ENCODE measurements at regions not wholly inside any gene's neighbourhood (a gene's known extent, or its start where the extent isn't known, plus 50 kb on each side); places are given as distances from the start of the nearest gene placed in this dataset.

DNA sequence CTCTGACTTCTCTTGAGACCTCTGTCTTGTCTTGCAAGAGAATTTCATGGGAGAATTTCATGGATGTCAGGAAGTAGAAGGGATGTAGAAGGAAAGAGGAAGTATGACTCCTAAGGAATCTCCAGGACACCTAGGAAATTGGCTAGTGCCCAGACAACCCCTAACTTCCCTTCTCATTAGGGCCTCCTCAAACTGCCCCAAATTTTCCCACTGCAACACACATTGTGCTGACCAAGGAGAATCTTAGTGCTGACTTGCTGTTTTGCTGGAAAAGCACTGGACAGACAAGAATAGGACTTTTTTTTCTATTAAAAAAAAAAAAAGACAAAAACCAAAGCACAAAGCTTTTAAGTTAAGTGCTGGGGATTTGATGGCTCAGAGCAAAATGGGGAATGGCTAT is 236.1 kb upstream of the CADM1 start:
- DNase-seq = no peak

DNA sequence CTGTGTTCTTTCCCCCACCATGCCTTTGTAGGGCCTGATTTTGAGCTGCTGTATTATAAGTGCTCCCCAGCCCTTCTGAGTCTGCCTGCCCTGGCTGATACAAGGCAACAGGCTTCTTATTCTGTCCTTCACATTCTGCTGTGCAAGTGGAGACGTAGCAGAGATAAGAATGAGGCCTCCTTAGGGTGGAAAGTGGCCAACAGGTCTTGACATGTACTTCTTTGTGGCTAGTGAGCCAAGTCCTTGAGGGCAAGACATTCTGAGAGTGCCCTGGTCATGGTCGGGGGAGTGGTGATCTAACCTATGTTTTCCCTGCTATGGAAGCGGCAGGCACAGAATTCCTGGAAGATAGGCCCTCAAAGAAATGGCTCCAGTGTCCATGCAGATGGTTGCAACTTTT is 235.7 kb upstream of the CADM1 start:
- DNase-seq = no peak

DNA sequence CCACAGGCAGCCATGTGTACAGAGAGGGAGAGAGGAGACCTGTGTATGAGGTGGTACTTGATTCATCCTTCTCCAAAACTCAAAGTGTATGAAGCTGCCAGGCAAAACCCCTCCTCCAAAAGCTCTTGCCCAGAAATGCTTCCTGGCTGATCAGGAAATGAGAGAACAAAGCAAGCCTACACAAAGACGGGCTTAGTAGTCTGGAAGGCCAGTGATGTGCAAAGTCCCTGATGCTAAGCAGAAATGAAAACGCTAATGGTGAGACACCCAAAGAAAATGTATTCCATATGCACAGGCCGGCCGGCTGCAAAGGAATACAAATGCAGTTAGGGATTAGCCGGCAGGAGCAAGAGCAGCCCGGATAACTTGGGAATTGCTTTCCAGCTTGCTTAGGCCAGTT is 234.9 kb upstream of the CADM1 start:
- no peak for DNase-seq

DNA sequence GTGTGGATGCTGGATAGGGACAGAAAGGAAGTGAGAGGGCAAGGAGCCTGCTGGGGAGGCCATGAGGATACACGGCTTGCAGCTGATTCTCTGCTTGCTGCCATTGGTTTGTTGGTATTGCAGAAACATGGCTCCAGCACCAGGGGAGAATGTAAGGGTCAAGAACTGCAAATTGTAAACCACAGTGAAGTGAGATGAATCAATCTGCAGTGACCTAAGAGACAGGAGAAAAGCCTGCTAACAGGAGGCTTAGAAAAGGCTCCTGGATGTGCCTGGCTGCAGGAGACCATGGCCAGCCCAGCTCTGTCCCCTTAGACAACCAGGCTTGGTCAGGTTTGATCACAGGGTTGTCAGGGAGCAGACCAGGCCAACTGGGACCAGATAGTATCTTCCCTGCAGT is 233.7 kb upstream of the CADM1 start:
- DNase-seq = no peak

DNA sequence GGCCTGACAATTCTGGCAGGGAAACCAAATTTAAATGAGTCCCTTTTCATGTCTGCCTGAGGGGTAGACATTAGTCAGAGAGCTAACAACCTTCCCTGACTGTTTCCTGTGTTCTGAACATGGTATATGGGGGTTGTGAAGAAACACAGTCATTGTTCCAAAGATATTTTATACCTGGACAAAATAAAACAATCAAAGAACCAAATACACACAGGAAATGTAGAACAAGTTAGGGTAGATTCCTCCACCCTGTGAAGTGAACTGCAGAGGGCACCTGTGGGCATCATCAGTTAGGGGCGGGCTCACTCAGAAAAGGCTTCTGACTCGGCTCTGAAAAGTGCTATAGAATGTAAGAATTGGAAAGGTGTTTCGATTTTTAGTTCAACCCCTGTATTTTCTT is 231.9 kb upstream of the CADM1 start:
- DNase-seq = no peak

DNA sequence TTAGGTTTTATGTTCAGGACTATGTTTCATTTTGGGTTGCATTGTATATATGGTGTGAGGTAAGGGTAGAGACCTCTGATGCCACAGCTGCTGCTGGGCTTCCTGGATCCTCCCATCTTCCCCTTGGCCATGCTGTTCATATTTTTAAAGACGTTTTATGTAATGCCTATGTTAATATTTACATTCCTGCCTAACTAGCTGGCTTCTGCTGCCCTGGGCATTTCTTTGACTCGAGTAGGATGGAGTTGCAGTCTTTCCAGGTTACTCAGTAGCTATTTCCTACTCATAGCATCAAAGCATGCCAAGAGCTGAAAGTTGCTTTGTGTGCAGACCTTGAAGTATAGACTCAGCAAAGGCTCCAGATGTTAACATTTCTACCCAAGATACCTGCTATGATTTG is 220.5 kb upstream of the CADM1 start:
- no peak for DNase-seq

DNA sequence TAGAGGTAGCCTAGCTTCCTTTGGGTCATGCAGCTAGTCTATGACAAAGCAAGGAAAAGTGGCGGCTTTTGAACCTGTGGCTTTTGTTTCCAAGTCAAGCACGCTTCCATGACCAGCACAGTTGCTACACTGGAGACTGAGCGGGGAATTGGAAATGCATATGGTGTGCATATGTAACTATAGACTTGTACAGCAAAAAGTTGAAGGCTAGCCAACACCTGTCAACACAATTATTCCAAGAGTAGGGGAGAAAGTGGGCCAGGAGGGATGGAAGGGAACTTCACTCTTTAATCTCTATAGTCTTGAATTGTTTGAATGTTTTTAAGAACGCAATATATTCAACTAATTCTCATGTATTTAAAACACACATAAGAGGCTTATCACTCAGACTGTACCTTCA is 218.5 kb upstream of the CADM1 start:
- DNase-seq = no peak

DNA sequence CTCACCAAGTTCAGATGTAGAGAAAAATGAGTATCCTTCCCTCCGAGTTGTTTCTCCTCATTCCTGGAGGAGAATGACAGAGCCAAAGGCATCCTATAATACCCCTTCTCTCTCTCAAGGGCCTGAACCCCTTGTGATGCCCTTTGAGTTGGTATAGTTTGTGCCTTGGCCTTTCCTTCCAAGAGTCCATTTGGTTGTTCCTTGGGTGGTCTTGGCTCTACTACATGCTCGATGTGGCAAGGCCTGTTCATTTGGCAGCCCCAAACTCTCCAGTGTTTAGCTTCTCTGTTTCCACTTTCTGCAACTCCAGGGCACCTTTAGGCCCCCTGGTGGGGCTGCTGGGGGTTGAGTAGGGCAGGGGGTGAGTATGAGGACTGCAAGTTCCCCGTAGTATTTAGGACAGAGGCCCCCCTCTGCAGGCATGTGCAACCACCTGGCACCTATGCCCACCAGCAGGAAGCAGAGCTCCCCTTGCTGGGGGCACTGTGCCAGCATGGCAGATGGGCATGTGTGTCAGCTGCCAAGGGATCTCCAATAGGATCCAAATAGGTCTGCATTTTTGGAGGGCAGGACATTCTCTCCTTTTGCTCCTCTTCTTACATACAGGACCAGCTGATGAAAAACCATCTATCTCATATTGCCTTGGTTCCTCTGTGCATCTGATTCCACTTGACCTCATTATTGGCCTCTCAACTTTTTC is 217.2 kb upstream of the CADM1 start:
- DNase-seq = no peak

DNA sequence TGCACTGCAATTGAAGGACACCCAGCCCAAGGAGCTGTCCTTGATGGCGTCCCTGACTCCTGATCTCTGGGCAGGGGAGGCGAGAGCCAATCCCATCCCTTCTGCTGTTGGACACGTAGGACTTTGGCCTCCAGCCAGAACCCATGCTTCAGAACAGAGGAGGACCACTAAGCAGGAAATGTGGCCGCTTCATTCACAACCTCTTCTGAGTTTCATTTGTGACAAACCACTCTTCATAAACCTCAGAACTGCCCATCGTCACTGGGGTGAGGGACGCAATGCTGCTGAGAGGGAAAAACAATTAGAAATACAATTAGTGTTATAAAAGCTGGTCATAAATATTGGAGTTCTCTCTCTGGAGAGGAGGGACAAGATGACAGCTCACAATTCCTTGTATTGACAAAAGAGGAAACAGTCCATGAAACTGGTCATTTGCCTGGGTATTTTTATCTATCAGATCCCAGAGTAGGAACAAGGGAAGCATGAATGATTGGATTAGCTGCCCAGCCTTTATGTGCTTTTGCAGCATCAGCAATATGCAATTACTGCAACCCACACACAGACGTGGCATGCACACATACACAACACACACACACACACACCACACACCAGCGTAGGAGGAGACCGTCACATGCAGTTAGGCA is 216.5 kb upstream of the CADM1 start:
- DNase-seq = peak; percentile 81

DNA sequence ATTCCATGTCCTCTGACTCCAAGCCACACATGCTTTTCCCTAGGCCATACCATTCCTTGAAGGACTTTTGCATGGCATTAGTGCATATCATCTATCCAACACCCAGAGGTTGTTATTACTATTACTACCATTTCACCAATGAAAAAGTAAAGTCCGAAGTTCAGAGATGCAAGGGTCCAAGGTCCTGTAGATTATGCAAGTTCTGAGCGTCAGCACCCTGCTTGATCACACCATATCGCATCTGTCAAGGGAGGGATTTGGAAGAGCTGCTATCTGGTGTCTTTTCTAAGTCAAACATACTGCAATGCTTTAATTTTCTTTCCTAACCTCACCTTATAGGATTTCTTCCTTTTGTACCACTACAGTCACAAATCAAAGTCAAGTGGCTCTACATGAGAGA is 214.7 kb upstream of the CADM1 start:
- no peak for DNase-seq

DNA sequence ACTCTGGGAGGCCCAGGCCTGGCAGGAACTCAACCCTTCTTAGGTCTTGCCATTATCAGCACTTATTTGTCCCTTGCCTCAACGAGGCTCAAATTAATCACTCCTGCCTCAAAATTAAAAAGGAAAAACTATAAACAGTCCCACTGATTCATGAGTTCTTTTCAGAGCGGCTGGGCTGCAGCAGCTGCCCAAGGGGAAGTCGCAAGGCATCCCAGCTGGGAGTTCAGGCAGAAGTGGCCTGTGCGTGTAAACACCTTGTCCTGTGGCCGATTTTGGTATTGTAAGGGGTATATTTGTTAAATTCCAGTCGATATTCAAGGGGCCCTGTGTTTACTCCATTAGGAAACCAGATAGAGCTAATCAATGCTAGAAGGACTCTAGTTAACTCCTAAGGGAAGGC is 213.9 kb upstream of the CADM1 start:
- DNase-seq = no peak

DNA sequence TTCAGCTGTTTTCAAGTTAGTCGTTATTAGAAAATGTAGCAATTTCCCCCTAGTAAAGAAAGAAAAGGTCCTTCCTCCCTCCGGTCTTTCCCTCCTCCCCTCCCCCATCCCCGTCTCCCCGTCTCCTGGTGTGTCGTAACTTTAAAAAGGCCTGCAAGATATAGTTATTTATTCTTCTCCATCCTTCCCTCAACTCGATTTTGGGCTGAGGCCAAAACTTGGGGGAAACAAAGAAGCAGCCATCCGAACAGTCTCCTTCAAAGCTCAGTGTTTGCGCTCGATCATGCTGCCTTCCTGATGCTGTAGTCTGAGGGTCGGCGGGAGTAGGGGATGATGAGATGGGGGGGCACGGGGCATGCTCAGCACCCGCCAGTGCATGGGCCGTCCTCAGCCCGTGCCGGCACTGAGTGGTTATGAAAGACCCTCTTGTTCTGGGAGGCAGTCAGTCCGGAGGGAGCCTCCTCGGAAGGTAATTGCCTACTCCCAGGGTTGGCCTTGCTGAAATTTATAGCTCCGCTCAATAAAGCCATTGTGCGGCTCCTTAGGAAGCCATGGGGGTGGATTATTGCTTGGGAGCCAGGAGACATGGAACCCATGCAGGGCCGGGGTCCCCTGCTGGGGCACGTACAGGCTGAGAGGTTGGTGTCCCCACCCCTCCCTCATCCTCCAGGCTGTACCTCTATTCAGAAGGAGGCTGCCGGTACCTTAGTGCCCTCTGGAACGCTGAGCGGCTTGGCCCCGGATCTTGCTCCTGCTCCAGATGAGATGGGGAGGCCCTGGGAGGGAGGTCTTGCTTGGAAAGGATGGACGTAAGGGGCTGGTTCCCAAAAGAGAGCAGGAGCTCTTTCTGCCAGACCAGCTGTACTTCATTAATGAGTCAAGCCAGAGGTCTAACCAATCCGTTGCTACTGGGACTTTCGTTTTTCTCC is 212.7 kb upstream of the CADM1 start:
- DNase-seq = no peak

DNA sequence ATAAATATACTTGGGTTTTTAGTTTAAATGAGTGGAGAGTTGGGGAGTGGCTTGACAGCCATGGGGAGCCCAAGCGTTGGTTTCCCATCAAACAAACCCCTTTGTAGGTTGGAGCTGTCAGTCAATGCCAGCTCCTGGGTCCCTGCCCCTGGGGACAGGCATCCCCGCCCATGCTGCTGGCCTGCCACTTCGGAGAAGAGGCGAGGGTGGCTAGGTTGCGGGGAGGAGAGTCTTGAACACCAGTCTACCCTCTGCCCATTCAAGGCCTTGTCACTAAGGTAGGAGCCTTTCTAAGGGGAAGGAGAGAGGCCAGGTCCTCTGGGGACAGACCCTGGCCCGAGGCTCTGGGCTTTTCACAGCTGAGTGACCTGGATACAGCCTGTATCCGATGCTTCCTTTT is 211.9 kb upstream of the CADM1 start:
- DNase-seq = no peak

DNA sequence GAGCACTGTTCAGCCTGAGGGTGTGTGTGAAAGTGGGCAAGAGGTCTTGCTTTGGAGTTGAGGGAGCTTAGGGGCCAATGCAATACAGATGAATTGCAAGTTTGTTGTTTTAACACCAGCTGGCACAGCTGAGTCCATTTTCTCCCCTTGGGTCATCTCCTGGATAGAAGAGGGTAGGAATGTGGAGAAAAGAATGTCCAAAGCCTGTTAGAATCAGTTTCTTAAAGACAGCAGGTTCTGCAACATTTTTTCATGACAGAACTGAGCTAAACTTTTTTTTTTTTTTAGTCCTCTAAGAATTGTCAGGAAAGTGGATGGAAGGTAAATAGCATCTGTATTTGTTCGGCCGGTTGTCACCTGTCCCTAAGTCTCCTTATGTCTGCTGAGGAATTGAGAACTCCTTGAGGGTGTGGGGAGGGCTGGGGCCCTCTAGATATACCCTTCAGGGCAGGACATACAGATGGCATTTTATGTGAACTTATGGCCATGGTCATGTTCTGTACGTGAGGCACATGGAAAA is 211.1 kb upstream of the CADM1 start:
- no peak for DNase-seq

DNA sequence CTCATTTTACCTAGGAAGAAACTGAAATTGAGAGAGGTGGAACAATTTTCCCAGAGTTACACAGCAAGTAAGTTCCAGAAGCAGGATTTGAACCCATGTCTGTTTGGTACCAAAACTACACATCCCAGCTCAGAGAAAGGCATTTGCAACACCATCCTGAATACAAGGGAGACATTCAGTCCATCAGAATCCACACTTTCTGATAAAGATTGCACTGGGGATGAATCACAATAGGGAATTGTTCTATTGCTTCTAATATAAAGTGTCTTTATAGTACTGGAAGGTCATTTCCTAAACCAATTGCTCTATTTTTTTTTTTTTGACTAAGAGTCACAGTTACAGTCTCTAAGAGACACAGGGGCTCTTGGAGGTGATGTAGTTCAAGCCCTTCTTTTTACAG is 208.1 kb upstream of the CADM1 start:
- DNase-seq = no peak

DNA sequence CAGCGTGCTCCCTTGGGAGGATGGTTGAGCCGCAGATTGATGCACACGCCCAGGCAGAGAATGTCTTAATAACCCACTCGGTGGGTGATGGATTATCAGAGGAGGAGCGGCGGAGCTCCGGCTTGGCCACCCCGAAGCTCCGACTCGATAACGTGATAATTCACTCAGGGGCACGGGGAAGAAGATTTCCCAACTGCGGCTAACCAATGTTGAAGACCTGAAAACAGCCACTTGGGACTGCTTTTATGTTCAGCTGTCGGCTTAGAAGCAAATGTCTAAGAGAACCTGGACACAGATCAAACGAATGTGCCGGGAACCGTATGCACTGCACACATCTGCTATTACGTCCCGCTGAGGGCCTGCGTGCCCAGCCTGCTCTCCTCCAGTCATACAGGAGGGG is 206.8 kb upstream of the CADM1 start:
- no peak for DNase-seq

DNA sequence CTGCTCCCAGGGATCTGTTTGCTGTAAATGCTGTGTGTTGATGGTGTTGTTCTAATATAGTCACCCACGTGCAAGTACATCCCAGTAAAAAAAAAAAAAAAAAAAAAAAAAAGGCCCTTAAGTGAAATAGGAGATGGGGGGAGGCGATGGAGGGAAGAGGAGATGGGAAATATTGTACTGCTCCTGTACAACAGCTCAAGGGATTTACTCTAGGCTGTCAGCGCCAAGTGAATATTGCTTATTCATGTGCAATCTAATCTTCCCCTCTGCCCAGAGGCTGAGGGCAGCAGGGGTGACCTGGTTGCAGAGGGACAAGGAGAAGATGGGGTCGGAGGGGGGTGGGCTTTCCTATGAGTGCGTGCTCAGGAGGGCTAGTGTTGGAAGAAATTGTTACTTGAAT is 206.2 kb upstream of the CADM1 start:
- no peak for DNase-seq

DNA sequence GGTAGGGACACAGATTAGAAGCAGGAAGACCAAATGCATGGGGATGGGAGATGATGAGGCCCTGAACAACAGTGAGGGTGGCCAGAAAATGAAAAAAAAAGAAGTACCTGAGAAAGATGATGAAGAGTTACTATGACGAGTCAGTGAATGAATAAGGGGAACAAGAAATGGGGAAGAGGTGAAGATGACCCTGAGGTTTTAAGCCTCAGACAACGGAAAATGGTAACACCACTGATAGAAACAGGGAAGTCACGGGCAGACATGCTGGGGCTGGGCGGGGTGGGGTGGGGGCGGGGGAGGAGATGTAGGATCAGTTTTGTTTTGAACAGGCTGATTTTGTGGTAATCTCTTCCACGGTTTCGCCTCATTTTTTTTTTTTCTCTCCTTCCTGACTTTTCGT is 205.1 kb upstream of the CADM1 start:
- no peak for DNase-seq

DNA sequence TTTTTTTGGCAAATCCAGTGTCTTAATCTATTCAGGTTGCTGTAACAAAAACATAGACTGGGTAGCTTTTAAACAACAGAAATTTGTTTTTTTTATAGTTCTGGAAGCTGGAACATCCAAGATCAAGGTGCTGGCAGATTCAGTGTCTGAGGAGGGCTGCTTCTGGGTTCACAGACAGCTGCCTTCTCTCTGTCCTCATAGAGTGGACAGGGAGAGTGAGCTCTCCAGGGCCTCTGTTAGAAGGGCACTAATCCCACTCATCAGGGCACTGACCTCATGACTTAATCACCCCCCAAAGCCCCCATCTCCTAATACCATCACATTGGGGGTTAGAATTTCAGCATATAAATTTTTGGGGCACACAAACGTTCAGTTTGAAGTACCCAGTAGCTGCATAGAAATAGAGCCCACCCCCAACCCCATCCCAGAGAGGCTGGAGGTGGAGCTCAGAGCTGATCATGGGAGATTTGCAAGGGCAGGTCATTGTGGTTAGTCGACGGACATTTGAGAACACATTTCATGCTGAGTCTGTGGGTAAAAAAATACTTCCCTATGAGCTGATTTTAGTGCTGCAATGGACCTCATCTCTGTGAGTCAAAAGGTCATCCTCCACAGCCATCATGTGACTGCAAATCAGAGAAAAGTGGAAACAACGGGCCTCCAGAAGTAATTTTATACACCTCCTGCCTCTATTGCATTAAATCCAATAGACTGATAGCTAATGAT is 203.1 kb upstream of the CADM1 start:
- DNase-seq = no peak

DNA sequence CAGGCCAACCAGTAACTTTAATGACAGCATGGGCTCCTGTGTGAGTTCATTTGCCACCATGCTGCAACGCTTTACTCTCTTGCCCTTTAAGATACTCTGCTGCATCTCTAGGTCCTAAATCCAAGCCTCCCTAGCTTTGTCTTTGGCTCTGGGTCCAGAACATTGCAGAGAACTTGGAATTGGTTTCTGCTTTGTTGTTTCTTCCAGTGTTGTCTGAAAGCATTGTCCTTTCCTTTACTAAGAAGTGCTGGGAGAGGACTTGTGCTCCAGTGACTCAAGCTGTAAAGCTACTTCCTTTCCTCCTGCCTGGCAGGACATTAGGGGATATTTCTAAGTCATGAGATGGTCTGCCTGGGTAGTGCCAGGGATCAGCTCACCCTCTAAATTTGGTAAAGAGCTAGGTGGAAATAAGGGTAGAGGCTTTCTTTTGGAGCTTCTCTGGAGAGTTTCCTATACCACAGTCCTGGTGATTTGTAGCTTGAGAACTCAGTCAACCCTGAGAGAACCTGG is 202.5 kb upstream of the CADM1 start:
- no peak for DNase-seq

DNA sequence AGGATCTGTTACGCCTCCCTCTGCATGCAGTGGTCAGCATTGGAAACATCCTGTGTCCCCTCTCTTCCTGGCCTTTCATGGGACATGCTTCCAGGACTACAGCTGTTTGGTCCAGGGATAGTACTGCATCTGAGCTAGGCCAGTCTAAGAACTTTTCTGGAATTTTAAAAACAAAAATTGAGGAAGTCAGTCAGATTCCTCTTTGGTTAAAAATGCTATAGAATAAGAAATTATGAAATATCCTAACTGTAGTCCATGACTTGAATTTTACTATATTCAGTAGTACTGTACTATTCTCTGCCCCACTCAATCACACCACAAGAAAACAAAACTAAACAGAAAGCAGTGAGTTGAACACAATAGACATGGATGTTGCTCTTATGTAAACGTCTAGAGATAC is 201.0 kb upstream of the CADM1 start:
- DNase-seq = no peak

DNA sequence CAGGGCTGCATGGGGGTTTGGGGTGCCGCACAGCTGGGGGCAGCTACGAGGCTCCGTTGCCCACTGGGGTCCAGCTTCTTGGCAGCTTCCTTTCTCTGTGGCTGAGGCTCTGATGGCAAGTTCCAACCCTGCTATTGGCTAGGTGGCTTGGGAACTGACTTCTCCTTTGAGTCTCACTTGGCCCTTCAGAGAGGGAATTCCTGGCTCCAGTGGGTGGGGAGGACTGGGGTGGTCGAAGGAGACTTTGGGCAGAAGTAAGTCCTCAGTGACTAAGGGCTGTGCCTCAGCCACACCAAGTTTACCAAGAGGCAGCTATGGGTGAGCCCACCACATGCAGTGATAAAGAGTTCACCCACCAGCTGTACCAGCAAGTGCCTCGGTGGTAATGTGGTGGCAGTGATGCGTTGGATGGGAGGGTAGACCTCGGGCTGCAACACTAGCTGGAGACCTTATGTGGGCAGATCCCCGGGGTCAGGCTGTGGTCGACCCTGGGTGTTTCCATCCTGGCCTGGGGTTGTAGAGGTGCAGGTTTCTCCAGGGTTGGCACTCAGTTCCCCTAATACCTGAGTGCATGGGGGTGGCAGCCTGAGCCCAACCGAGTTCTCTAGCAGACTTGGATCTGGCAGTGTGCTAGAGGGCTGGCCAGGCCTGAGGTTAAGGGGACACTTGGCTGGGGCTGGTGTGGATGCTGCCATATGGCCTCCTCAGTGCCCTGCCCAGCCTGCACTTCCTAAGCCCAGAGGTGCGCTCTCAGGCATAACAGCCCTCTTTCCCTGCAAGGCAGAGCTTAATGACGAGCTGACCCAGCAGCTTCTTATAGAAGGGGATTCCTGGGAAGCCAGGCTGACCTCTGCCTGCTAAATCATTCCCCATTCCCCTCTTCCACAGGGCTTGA is 197.0 kb upstream of the CADM1 start:
- DNase-seq = no peak

All from DMS153 (cell line).